ENCODE measurements at regions not wholly inside any gene's neighbourhood (a gene's known extent, or its start where the extent isn't known, plus 50 kb on each side); places are given as distances from the start of the nearest gene placed in this dataset.

- Histone ChIP-seq H2BK120ac (ENCODE audit: insufficient read depth, low read length, poor library complexity) (no peak overlapping the region), H3K18ac (ENCODE audit: low read length) (no peak overlapping the region), H3K27ac (ENCODE audit: low read depth, low read length) (no peak overlapping the region), H3K79me1 (ENCODE audit: low read length) (no peaks in the 10 kb centered on the region), H3K4ac (ENCODE audit: low read depth, low read length) (no peak overlapping the region), H3K23ac (ENCODE audit: low read length) (no peak overlapping the region), H4K8ac (ENCODE audit: low read depth, low read length) (no peak overlapping the region), H3K36me3 (ENCODE audit: control insufficient read depth in 1 of 2, insufficient read depth in 2 of 2, low read length in 2 of 2) (no peaks in the 10 kb centered on the region), H4K12ac (ENCODE audit: low read depth, low read length) (no peak overlapping the region), H2AFZ (ENCODE audit: insufficient read depth, low read length, poor library complexity) (no peak overlapping the region), H3K4me1 (ENCODE audit: control insufficient read depth in 1 of 2, insufficient read depth in 2 of 2, low read length in 2 of 2) (no peaks in the 10 kb centered on the region), H3K27me3 (ENCODE audit: insufficient read depth, low read length) (no peaks in the 10 kb centered on the region), H3K79me2 (ENCODE audit: control insufficient read depth, insufficient read depth, low read length, poor library complexity) (no peaks in the 10 kb centered on the region), H3K14ac (ENCODE audit: low read length) (no peak overlapping the region), H2AK5ac (ENCODE audit: low read length) (no peak overlapping the region), H3K4me2 (ENCODE audit: low read length) (no peak overlapping the region), H2BK12ac (ENCODE audit: low read length) (no peak overlapping the region), H3K4me3 (ENCODE audit: low read depth, low read length) (no peak overlapping the region), H2BK5ac (ENCODE audit: low read depth, low read length, poor library complexity) (no peak overlapping the region), H4K91ac (ENCODE audit: low read depth, low read length) (no peak overlapping the region), H3K9me3 (ENCODE audit: insufficient read depth, low read depth, low read length) (no peaks in the 10 kb centered on the region), H3K9ac (ENCODE audit: low read length) (no peak overlapping the region)
- no CpG with 5 or more reads among the region's 2 CpGs for WGBS (ENCODE audit: extremely low coverage, insufficient coverage, insufficient read length)
- no peak for DNase-seq
Measured at GRCh38 chr4:19375931-19376330, 875.8 kb upstream of the SLIT2 start.

- no CpG with 5 or more reads among the region's 4 CpGs for WGBS (ENCODE audit: extremely low coverage, insufficient coverage, insufficient read length)
- DNase-seq: no peak
- H2BK5ac ChIP-seq (ENCODE audit: low read depth, low read length, poor library complexity): no peak overlapping the region
Measured at GRCh38 chr4:19375136-19375804, 876.4 kb upstream of the SLIT2 start.

GRCh38 chr4:19372390-19372789 is 879.3 kb upstream of the SLIT2 start:
- no peak overlapping the region for H2BK120ac ChIP-seq (ENCODE audit: insufficient read depth, low read length, poor library complexity)
- H3K9ac ChIP-seq (ENCODE audit: low read length): no peak overlapping the region
- no peak overlapping the region for H2BK5ac ChIP-seq (ENCODE audit: low read depth, low read length, poor library complexity)
- no peak overlapping the region for H2AFZ ChIP-seq (ENCODE audit: insufficient read depth, low read length, poor library complexity)
- no peak overlapping the region for H3K23ac ChIP-seq (ENCODE audit: low read length)
- H2AK5ac ChIP-seq (ENCODE audit: low read length): no peak overlapping the region
- no peak overlapping the region for H3K14ac ChIP-seq (ENCODE audit: low read length)
- H3K4me3 ChIP-seq (ENCODE audit: low read depth, low read length): no peak overlapping the region
- no peak for DNase-seq
- H2BK12ac ChIP-seq (ENCODE audit: low read length): no peak overlapping the region
- no peaks in the 10 kb centered on the region for H3K27me3 ChIP-seq (ENCODE audit: insufficient read depth, low read length)
- no peak overlapping the region for H3K4me2 ChIP-seq (ENCODE audit: low read length)
- H3K79me2 ChIP-seq (ENCODE audit: control insufficient read depth, insufficient read depth, low read length, poor library complexity): no peaks in the 10 kb centered on the region
- H3K4ac ChIP-seq (ENCODE audit: low read depth, low read length): no peak overlapping the region
- no peak overlapping the region for H4K12ac ChIP-seq (ENCODE audit: low read depth, low read length)
- H4K8ac ChIP-seq (ENCODE audit: low read depth, low read length): no peak overlapping the region
- H4K91ac ChIP-seq (ENCODE audit: low read depth, low read length): no peak overlapping the region
- no peaks in the 10 kb centered on the region for H3K9me3 ChIP-seq (ENCODE audit: insufficient read depth, low read depth, low read length)
- no peak overlapping the region for H3K27ac ChIP-seq (ENCODE audit: low read depth, low read length)
- H3K4me1 ChIP-seq (ENCODE audit: control insufficient read depth in 1 of 2, insufficient read depth in 2 of 2, low read length in 2 of 2): no peaks in the 10 kb centered on the region
- H3K36me3 ChIP-seq (ENCODE audit: control insufficient read depth in 1 of 2, insufficient read depth in 2 of 2, low read length in 2 of 2): no peaks in the 10 kb centered on the region
- no CpG with 5 or more reads among the region's 2 CpGs for WGBS (ENCODE audit: extremely low coverage, insufficient coverage, insufficient read length)
- H3K79me1 ChIP-seq (ENCODE audit: low read length): no peaks in the 10 kb centered on the region
- H3K18ac ChIP-seq (ENCODE audit: low read length): no peak overlapping the region

More at GRCh38 chr4:19375136-19375804, 876.4 kb upstream of the SLIT2 start:
- no peak overlapping the region for H3K4me3 ChIP-seq (ENCODE audit: low read depth, low read length)
- H3K79me2 ChIP-seq (ENCODE audit: control insufficient read depth, insufficient read depth, low read length, poor library complexity): no peaks in the 10 kb centered on the region
- no peaks in the 10 kb centered on the region for H3K79me1 ChIP-seq (ENCODE audit: low read length)
- H4K12ac ChIP-seq (ENCODE audit: low read depth, low read length): no peak overlapping the region
- H2BK12ac ChIP-seq (ENCODE audit: low read length): no peak overlapping the region
- no peak overlapping the region for H3K4me2 ChIP-seq (ENCODE audit: low read length)
- no peak overlapping the region for H3K27ac ChIP-seq (ENCODE audit: low read depth, low read length)
- no peak overlapping the region for H3K4ac ChIP-seq (ENCODE audit: low read depth, low read length)
- no peak overlapping the region for H3K14ac ChIP-seq (ENCODE audit: low read length)
- H4K91ac ChIP-seq (ENCODE audit: low read depth, low read length): no peak overlapping the region
- no peaks in the 10 kb centered on the region for H3K4me1 ChIP-seq (ENCODE audit: control insufficient read depth in 1 of 2, insufficient read depth in 2 of 2, low read length in 2 of 2)
- H2AK5ac ChIP-seq (ENCODE audit: low read length): no peak overlapping the region
- H3K9me3 ChIP-seq (ENCODE audit: insufficient read depth, low read depth, low read length): no peaks in the 10 kb centered on the region
- H3K36me3 ChIP-seq (ENCODE audit: control insufficient read depth in 1 of 2, insufficient read depth in 2 of 2, low read length in 2 of 2): no peaks in the 10 kb centered on the region
- H3K23ac ChIP-seq (ENCODE audit: low read length): no peak overlapping the region
- no peak overlapping the region for H2AFZ ChIP-seq (ENCODE audit: insufficient read depth, low read length, poor library complexity)
- H4K8ac ChIP-seq (ENCODE audit: low read depth, low read length): no peak overlapping the region
- no peaks in the 10 kb centered on the region for H3K27me3 ChIP-seq (ENCODE audit: insufficient read depth, low read length)
- no peak overlapping the region for H3K9ac ChIP-seq (ENCODE audit: low read length)
- H2BK120ac ChIP-seq (ENCODE audit: insufficient read depth, low read length, poor library complexity): no peak overlapping the region
- no peak overlapping the region for H3K18ac ChIP-seq (ENCODE audit: low read length)

GRCh38 chr4:19368800-19369199 is 882.9 kb upstream of the SLIT2 start:
- H3K27ac ChIP-seq (ENCODE audit: low read depth, low read length): no peak overlapping the region
- no peak overlapping the region for H3K14ac ChIP-seq (ENCODE audit: low read length)
- H3K4me2 ChIP-seq (ENCODE audit: low read length): no peak overlapping the region
- H4K12ac ChIP-seq (ENCODE audit: low read depth, low read length): no peak overlapping the region
- no peak overlapping the region for H4K91ac ChIP-seq (ENCODE audit: low read depth, low read length)
- H3K18ac ChIP-seq (ENCODE audit: low read length): no peak overlapping the region
- WGBS (ENCODE audit: extremely low coverage, insufficient coverage, insufficient read length): no CpG with 5 or more reads among the region's 3 CpGs
- no peaks in the 10 kb centered on the region for H3K4me1 ChIP-seq (ENCODE audit: control insufficient read depth in 1 of 2, insufficient read depth in 2 of 2, low read length in 2 of 2)
- no peaks in the 10 kb centered on the region for H3K36me3 ChIP-seq (ENCODE audit: control insufficient read depth in 1 of 2, insufficient read depth in 2 of 2, low read length in 2 of 2)
- H3K4ac ChIP-seq (ENCODE audit: low read depth, low read length): no peak overlapping the region
- no peaks in the 10 kb centered on the region for H3K27me3 ChIP-seq (ENCODE audit: insufficient read depth, low read length)
- no peaks in the 10 kb centered on the region for H3K79me1 ChIP-seq (ENCODE audit: low read length)
- H2BK120ac ChIP-seq (ENCODE audit: insufficient read depth, low read length, poor library complexity): no peak overlapping the region
- no peak for DNase-seq
- no peak overlapping the region for H3K9ac ChIP-seq (ENCODE audit: low read length)
- no peak overlapping the region for H2AK5ac ChIP-seq (ENCODE audit: low read length)
- no peaks in the 10 kb centered on the region for H3K9me3 ChIP-seq (ENCODE audit: insufficient read depth, low read depth, low read length)
- no peak overlapping the region for H2BK12ac ChIP-seq (ENCODE audit: low read length)
- H2BK5ac ChIP-seq (ENCODE audit: low read depth, low read length, poor library complexity): no peak overlapping the region
- H3K23ac ChIP-seq (ENCODE audit: low read length): no peak overlapping the region
- no peak overlapping the region for H3K4me3 ChIP-seq (ENCODE audit: low read depth, low read length)
- no peaks in the 10 kb centered on the region for H3K79me2 ChIP-seq (ENCODE audit: control insufficient read depth, insufficient read depth, low read length, poor library complexity)
- H4K8ac ChIP-seq (ENCODE audit: low read depth, low read length): no peak overlapping the region
- H2AFZ ChIP-seq (ENCODE audit: insufficient read depth, low read length, poor library complexity): no peak overlapping the region
